ENCODE measurements at regions not wholly inside any gene's neighbourhood (a gene's known extent, or its start where the extent isn't known, plus 50 kb on each side); places are given as distances from the start of the nearest gene placed in this dataset.

DNA sequence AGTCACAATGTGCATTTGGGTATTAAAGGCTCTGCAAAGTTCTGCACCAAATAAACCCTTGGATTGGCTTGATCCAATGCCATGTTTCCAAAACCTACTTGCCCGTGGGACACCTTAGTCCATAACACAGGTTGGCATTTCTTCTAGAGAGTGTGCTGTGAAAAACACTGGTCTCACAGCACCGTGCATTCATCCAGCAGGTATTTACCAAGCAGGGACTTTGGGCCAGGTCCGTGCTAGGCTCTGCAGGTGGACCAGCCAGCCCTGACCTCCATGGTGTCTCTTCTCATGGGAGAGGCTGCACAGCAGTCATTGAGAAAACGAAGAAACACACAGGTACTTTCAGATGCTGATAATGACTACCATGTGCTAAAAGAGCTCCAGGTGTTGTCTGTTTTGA lies 112.6 kb downstream of the CDH26 start:
- DNase-seq, result no peak
- no peaks in the 10 kb centered on the region for H3K36me3 Mint-ChIP-seq (ENCODE audit: unreplicated experiment)
- H3K27me3 Mint-ChIP-seq (ENCODE audit: unreplicated experiment), result peaks cover 1% of the 10 kb centered on the region
- no peak overlapping the region for H3K27ac Mint-ChIP-seq (ENCODE audit: unreplicated experiment)
- no peaks in the 10 kb centered on the region for H3K4me1 Mint-ChIP-seq (ENCODE audit: low read depth, unreplicated experiment)
- H3K4me3 Mint-ChIP-seq (ENCODE audit: unreplicated experiment), result no peak overlapping the region
- TF ChIP-seq, protein P1, sequence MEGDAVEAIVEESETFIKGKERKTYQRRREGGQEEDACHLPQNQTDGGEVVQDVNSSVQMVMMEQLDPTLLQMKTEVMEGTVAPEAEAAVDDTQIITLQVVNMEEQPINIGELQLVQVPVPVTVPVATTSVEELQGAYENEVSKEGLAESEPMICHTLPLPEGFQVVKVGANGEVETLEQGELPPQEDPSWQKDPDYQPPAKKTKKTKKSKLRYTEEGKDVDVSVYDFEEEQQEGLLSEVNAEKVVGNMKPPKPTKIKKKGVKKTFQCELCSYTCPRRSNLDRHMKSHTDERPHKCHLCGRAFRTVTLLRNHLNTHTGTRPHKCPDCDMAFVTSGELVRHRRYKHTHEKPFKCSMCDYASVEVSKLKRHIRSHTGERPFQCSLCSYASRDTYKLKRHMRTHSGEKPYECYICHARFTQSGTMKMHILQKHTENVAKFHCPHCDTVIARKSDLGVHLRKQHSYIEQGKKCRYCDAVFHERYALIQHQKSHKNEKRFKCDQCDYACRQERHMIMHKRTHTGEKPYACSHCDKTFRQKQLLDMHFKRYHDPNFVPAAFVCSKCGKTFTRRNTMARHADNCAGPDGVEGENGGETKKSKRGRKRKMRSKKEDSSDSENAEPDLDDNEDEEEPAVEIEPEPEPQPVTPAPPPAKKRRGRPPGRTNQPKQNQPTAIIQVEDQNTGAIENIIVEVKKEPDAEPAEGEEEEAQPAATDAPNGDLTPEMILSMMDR (IDR thresholded peaks at IDR 0.05; ENCODE audit: partially characterized antibody, unreplicated experiment), result no peak
- H3K9me3 Mint-ChIP-seq (ENCODE audit: unreplicated experiment), result peaks cover 1% of the 10 kb centered on the region

GRCh38 chr20:60071965-60072364 lies 113.7 kb downstream of the CDH26 start:
- no peaks in the 10 kb centered on the region for H3K36me3 Mint-ChIP-seq (ENCODE audit: unreplicated experiment)
- H3K27ac Mint-ChIP-seq (ENCODE audit: unreplicated experiment), result no peak overlapping the region
- H3K4me1 Mint-ChIP-seq (ENCODE audit: low read depth, unreplicated experiment), result no peaks in the 10 kb centered on the region

DNA sequence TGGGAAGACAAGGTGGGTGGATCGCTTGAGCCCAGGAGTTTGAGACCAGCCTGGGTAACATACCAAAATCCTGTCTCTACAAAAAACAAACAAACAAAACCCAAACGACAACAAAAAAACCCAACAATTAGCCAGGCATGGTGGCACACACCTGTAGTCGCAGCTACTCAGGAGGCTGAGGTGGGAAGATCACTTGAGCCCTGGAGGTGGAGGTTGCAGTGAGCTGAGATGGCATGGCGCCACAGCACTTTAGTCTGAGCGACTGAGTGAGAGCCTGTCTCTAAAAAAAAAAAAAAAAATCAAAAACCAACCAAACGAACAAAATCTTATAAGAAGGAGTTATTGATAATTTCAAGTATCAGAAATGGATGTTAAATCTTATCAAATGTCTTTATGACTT lies 114.9 kb downstream of the CDH26 start:
- no peak for DNase-seq
- H3K9me3 Mint-ChIP-seq (ENCODE audit: unreplicated experiment), result no peaks in the 10 kb centered on the region
- peaks cover 2% of the 10 kb centered on the region for H3K27me3 Mint-ChIP-seq (ENCODE audit: unreplicated experiment)
- no peaks in the 10 kb centered on the region for H3K4me1 Mint-ChIP-seq (ENCODE audit: low read depth, unreplicated experiment)
- H3K4me3 Mint-ChIP-seq (ENCODE audit: unreplicated experiment), result no peak overlapping the region
- TF ChIP-seq, protein P1 (IDR thresholded peaks at IDR 0.05; ENCODE audit: partially characterized antibody, unreplicated experiment), result no peak
- H3K36me3 Mint-ChIP-seq (ENCODE audit: unreplicated experiment), result peaks cover 3% of the 10 kb centered on the region
- H3K27ac Mint-ChIP-seq (ENCODE audit: unreplicated experiment), result no peak overlapping the region

More at GRCh38 chr20:60071965-60072364, 113.7 kb downstream of the CDH26 start:
- H3K9me3 Mint-ChIP-seq (ENCODE audit: unreplicated experiment), result peaks cover 1% of the 10 kb centered on the region
- peaks cover 4% of the 10 kb centered on the region for H3K27me3 Mint-ChIP-seq (ENCODE audit: unreplicated experiment)
- TF ChIP-seq, protein P1 (IDR thresholded peaks at IDR 0.05; ENCODE audit: partially characterized antibody, unreplicated experiment), result no peak
- no peak overlapping the region for H3K4me3 Mint-ChIP-seq (ENCODE audit: unreplicated experiment)
- no peak for DNase-seq

GRCh38 chr20:60073504-60073903 lies 115.3 kb downstream of the CDH26 start:
- H3K4me3 Mint-ChIP-seq (ENCODE audit: unreplicated experiment), result no peak overlapping the region

DNA sequence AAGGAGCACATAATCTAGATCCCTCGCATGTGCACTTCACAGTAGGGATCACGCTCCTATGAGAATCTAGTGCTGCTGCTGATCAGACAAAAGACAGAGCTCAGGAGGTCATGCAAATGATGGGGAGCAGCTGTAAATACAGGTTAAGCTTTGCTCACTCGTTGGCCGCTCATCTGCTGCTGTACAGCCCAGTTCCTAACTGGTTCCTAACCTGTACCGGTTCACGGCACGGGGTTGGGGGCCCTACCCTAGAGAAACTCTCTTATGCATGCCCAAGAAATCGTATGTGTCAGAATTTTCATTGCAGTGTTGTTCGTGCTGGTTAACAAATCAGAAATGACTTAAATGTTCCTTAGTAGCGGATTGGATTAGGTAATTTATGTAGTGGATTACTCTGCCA lies 116.1 kb downstream of the CDH26 start:
- Mint-ChIP-seq H3K9me3 (ENCODE audit: unreplicated experiment) (no peaks in the 10 kb centered on the region), H3K27me3 (ENCODE audit: unreplicated experiment) (peaks cover 2% of the 10 kb centered on the region), H3K4me3 (ENCODE audit: unreplicated experiment) (no peak overlapping the region), H3K36me3 (ENCODE audit: unreplicated experiment) (peaks cover 3% of the 10 kb centered on the region), H3K4me1 (ENCODE audit: low read depth, unreplicated experiment) (no peaks in the 10 kb centered on the region), H3K27ac (ENCODE audit: unreplicated experiment) (no peak overlapping the region)
- no peak for DNase-seq
- TF ChIP-seq, protein P1 (IDR thresholded peaks at IDR 0.05; ENCODE audit: partially characterized antibody, unreplicated experiment), result no peak

More at GRCh38 chr20:60073504-60073903, 115.3 kb downstream of the CDH26 start:
- H3K27me3 Mint-ChIP-seq (ENCODE audit: unreplicated experiment), result peaks cover 2% of the 10 kb centered on the region
- peaks cover 3% of the 10 kb centered on the region for H3K36me3 Mint-ChIP-seq (ENCODE audit: unreplicated experiment)
- no peak for DNase-seq
- H3K9me3 Mint-ChIP-seq (ENCODE audit: unreplicated experiment), result no peaks in the 10 kb centered on the region
- no peak overlapping the region for H3K27ac Mint-ChIP-seq (ENCODE audit: unreplicated experiment)
- H3K4me1 Mint-ChIP-seq (ENCODE audit: low read depth, unreplicated experiment), result no peaks in the 10 kb centered on the region
- TF ChIP-seq, protein P1 (IDR thresholded peaks at IDR 0.05; ENCODE audit: partially characterized antibody, unreplicated experiment), result no peak
